Endothelial cell of hepatic sinusoid (primary cell): ENCODE measurements at regions not wholly inside any gene's neighbourhood (a gene's known extent, or its start where the extent isn't known, plus 50 kb on each side); places are given as distances from the start of the nearest gene placed in this dataset.
"Not testable (repeated sequence)": the region's sequence is repeated elsewhere in the genome, so short reads cannot be mapped to it uniquely, and the experiment has no call there.

ENCODE experiments used
- in situ Hi-C: cut with HindIII; loops from 2 replicates; pipeline ENCODE4 v1.10.0; 2017; ENCODE audit warnings: low sequenced_read_pairs

- in situ Hi-C loops, result no loop called here
Measured at GRCh38 chr5:125912028-125912427, 511.2 kb upstream of the GRAMD2B start.

- in situ Hi-C loops, result no loop called here
Measured at GRCh38 chr5:125913200-125913599, 510.0 kb upstream of the GRAMD2B start.

GRCh38 chr5:125914471-125914870 is 508.7 kb upstream of the GRAMD2B start:
- in situ Hi-C loops, result no loop called here

GRCh38 chr5:125923958-125924357 is 499.3 kb upstream of the GRAMD2B start:
- in situ Hi-C loops, result not testable (repeated sequence)

GRCh38 chr5:125926172-125926571 is 497.0 kb upstream of the GRAMD2B start:
- in situ Hi-C loops, result no loop called here

GRCh38 chr5:125928663-125929062 is 494.5 kb upstream of the GRAMD2B start:
- in situ Hi-C loops, result no loop called here

GRCh38 chr5:125950012-125950615 is 473.1 kb upstream of the GRAMD2B start:
- in situ Hi-C loops, result no loop called here

- in situ Hi-C loops, result no loop called here
Measured at GRCh38 chr5:125961150-125961549, 462.1 kb upstream of the GRAMD2B start.

GRCh38 chr5:125965577-125965976 is 457.6 kb upstream of the GRAMD2B start:
- in situ Hi-C loops, result no loop called here

GRCh38 chr5:125967576-125967975 is 455.6 kb upstream of the GRAMD2B start:
- in situ Hi-C loops, result no loop called here

GRCh38 chr5:125969011-125969813 is 454.0 kb upstream of the GRAMD2B start:
- in situ Hi-C loops, result no loop called here

- in situ Hi-C loops, result no loop called here
Measured at GRCh38 chr5:125969814-125970171, 453.4 kb upstream of the GRAMD2B start.

GRCh38 chr5:125970631-125971307 is 452.4 kb upstream of the GRAMD2B start:
- in situ Hi-C loops, result no loop called here

- in situ Hi-C loops, result no loop called here
Measured at GRCh38 chr5:125972706-125973105, 450.5 kb upstream of the GRAMD2B start.

GRCh38 chr5:125974679-125975078 is 448.5 kb upstream of the GRAMD2B start:
- in situ Hi-C loops, result no loop called here

- in situ Hi-C loops, result no loop called here
Measured at GRCh38 chr5:125976421-125977000, 446.7 kb upstream of the GRAMD2B start.

GRCh38 chr5:125978015-125978414 is 445.2 kb upstream of the GRAMD2B start:
- in situ Hi-C loops, result no loop called here

GRCh38 chr5:125979636-125980035 is 443.6 kb upstream of the GRAMD2B start:
- in situ Hi-C loops, result no loop called here

- in situ Hi-C loops, result no loop called here
Measured at GRCh38 chr5:125981016-125981415, 442.2 kb upstream of the GRAMD2B start.

GRCh38 chr5:125987677-125988255 is 435.4 kb upstream of the GRAMD2B start:
- in situ Hi-C loops, result no loop called here

GRCh38 chr5:125992050-125992449 is 431.2 kb upstream of the GRAMD2B start:
- in situ Hi-C loops, result no loop called here
